IMR-90 (cell line): ENCODE measurements at regions not wholly inside any gene's neighbourhood (a gene's known extent, or its start where the extent isn't known, plus 50 kb on each side); places are given as distances from the start of the nearest gene placed in this dataset.

Experiments used
- MAZ ChIP-seq: IDR thresholded peaks from 2 replicates; pipeline ENCODE4 v1.6.1; 2012; ENCODE audit warnings: low read depth, mild to moderate bottlenecking, low read length, improper control_type of control experiment, moderate library complexity, borderline replicate concordance
- TF ChIP-seq, protein P1 (sequence below): conservative IDR thresholded peaks from 2 replicates; pipeline ENCODE4 v1.5.1; 2012; ENCODE audit warnings: mild to moderate bottlenecking, low read depth, low read length, improper control_type of control experiment

GRCh38 chr15:59828861-59829260 is 139.7 kb upstream of the BNIP2 start:
- TF ChIP-seq MAZ: no peak
- TF ChIP-seq, protein P1, sequence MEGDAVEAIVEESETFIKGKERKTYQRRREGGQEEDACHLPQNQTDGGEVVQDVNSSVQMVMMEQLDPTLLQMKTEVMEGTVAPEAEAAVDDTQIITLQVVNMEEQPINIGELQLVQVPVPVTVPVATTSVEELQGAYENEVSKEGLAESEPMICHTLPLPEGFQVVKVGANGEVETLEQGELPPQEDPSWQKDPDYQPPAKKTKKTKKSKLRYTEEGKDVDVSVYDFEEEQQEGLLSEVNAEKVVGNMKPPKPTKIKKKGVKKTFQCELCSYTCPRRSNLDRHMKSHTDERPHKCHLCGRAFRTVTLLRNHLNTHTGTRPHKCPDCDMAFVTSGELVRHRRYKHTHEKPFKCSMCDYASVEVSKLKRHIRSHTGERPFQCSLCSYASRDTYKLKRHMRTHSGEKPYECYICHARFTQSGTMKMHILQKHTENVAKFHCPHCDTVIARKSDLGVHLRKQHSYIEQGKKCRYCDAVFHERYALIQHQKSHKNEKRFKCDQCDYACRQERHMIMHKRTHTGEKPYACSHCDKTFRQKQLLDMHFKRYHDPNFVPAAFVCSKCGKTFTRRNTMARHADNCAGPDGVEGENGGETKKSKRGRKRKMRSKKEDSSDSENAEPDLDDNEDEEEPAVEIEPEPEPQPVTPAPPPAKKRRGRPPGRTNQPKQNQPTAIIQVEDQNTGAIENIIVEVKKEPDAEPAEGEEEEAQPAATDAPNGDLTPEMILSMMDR: no peak
